Fibroblast of peridontal ligament (primary cell): ENCODE measurements at regions not wholly inside any gene's neighbourhood (a gene's known extent, or its start where the extent isn't known, plus 50 kb on each side); places are given as distances from the start of the nearest gene placed in this dataset.

Source experiments
- DNase-seq: peaks from one replicate; pipeline ENCODE4 v3.0.0-alpha.2; 2010; ENCODE audit errors: extremely low read depth

GRCh38 chr3:147589016-147589415 is 179.9 kb downstream of the ZIC1 start:
- DNase-seq = peak; percentile 6

DNA sequence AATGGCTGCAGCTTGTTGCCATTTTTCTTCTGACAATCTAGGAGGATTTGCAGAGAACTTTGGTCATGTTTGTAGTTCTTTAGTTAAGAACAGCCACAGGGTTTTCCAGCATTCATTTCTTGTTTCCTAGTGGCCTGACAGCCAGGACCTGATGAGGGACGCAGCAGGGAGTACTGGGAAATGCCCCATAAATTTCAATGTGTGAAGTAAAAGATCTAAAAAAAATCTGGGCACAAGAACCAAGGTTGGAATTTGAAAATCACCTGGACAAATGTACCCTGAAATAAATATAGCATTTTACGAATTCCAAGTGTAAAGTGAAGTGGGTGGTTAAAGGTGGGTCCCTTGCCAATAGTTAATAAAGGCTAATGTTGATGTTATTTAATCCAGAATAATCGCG is 195.0 kb downstream of the ZIC1 start:
- no peak for DNase-seq

- DNase-seq = no peak
These were observed 204.6 kb downstream of the ZIC1 start for GRCh38 chr3:147613725-147614124.

GRCh38 chr3:147614210-147614609 is 205.0 kb downstream of the ZIC1 start:
- no peak for DNase-seq

GRCh38 chr3:147615035-147615434 is 205.9 kb downstream of the ZIC1 start:
- DNase-seq = no peak

DNA sequence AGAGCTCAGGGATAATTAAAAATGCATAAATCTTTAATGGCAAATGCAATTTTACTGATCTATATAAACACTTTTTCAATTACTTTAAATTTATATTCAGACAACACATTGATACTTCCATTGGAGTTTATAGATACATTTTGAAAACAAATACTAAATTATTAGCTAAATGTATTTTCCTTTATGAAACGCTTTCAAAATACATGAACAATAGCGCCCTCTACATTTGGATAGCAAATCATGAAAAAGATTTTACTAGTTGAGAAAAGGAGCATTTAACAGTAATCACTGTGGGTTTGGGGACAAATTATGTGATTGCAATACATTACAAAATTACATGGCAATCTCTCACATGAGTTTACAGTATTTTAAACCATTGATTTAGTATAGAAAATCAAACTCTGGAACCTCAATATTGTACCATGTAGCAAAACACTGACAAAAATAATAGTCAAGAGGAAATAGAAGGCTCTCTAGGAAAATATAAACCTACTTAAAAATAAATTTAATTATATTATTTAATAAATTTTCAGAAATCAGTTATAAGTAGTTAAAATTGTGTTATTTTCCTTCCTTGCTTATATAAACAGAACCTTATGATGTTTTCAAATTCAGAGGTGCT is 207.9 kb downstream of the ZIC1 start:
- DNase-seq = peak; percentile 45

GRCh38 chr3:147618691-147619090 is 209.5 kb downstream of the ZIC1 start:
- no peak for DNase-seq

DNA sequence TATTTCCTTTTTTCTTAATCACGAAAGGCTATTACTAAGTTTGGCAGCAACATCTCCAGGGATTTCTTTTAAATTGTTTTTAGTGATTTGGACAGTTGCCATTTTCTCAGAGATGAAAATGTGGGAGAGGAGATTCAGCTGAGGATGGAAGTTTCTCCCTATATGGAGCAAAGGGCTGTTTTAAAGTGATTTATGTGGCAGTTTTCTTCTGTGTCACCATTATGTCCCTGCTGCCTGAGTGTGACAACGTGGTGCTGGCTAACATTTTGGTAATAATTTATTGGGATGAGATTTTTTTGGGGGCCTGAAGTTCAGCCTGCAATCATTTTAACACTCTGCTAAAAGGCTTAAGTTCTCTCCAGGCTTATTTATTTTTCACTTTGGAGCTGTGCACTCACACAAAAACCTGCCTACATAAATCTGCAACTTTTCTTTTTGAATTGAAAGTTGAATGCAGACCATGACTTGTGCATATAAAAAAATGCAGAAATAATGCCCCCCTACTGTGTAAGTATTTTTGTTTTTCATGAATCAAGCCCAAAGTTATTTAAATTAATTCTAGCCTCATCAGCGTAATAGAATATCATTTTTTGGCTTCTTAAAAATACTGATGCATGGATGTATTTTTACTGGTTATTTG is 210.9 kb downstream of the ZIC1 start:
- peak; percentile 10 for DNase-seq

- peak; percentile 48 for DNase-seq
These were observed 211.7 kb downstream of the ZIC1 start for GRCh38 chr3:147620906-147621305.

DNA sequence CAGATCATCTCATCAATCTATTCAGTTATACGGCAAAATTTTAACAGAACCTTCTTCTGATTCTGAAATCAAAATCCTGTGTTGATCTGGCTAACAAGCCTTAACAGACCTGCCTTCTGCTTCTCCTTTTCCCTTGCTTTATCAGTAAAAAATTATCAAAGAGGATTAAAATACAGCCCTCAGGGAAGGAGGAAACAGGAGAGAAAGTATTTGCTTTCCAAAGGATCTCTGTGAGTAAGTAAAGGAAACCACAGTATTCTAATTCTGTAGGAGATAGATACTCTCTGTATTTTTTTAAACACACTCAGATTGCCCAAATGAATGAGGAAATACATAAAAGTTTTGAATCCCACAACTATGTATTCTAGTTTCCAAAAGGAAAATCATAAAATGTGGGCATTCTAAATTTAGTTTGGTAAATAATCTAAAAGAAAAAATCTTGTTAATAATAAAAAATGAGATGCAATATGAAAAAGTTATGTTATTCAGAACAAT is 221.8 kb downstream of the ZIC1 start:
- peak; percentile 15 for DNase-seq

- DNase-seq = no peak
These were observed 231.6 kb downstream of the ZIC1 start for GRCh38 chr3:147640781-147641180.

DNA sequence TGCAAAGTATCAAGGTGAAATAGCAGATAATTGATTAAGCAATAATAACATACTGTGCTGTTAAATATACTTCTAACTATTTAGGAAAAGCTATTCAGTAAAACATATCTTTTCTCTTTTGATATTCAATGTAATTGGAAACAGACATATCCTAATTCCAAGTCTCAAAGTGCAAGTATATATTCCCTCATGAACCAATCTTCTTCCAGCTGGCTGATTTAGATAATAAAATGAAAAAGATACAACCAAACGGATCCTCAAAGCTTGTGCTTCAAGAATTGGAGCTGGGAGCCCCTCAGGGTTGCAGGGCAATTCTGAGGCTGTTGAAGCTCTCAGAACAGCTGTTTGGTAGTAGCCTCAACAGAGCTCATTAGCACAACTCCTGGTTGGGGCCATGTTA is 236.6 kb downstream of the ZIC1 start:
- DNase-seq = no peak

GRCh38 chr3:147649475-147649874 is 240.3 kb downstream of the ZIC1 start:
- DNase-seq = no peak

DNA sequence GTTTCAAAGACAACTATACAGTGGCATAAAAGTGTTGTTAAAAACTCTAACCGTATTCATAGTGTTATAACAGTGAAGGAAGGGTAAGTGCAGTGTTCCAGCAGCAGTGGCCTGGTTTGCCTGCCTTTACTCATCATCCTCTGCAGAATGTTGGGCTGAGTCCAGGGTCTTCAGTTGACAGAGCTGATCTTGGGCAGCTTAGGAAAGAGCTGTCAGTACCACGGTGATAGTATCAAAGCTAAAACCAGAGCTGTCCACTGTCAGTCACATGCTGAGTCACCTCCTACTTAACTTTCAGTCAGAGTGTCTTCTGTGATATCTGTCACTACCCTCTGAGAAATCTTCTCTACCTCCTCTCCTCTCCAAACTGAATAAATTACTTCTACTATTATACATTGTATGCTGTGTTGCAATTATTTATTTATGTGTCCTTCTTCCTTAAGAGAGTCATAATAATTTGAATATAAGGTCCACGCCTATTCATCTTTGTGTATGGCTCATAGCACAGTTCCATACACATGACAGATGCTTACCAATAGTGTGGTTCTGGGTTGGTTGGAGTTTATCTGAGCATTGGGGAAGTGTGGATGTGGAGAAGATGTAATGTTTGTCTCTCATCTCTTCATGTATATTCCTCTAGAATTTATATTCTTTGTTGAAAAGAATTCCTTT is 242.1 kb downstream of the ZIC1 start:
- DNase-seq = no peak

- DNase-seq = peak; percentile 13
These were observed 243.6 kb downstream of the ZIC1 start for GRCh38 chr3:147652651-147653366.

DNA sequence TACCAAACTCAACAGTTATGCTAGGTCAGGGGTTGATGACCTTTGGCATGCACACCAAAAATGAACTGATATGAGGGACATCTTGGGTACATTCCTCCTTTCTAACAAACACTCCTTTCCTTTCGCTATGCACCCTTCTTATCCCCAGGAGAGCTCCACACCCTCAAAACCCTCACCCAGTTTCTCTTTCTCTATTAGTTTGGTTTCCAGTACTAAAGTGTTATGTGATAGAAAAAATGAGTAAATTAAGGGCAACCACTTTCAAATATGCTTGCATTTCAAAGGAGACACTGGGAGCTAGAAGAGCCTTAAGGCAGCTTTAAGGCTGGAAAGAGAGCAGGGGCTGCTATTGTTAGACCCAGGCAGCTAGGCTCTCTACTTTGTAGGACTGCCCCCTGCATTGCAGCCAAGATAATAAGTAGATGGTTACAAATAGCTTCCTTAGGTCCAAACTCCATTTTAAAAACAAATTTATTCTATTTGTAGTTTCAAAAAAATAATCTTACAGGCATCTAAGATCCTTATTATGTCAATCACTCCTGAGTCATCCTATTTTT is 244.3 kb downstream of the ZIC1 start:
- no peak for DNase-seq

- no peak for DNase-seq
These were observed 245.7 kb downstream of the ZIC1 start for GRCh38 chr3:147654827-147655226.

GRCh38 chr3:147655236-147655635 is 246.1 kb downstream of the ZIC1 start:
- DNase-seq = no peak

DNA sequence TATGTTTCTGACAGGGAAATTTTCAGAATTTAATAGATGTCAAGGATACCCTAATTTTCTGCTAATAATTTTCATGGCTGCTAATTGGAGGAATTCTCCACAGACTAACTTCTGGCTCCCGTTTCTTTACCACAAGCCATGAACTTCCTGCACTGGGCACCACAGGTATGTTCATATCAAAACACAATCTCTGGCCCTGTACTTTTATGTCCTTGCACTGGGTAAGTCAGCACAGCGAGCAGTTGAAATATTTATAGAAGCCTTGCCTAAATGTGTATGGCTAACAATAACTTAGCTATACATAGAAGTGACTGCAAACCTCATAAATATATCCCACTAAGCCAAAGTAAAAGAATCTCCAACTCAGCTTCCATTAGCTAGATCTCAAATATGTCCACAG is 246.9 kb downstream of the ZIC1 start:
- DNase-seq = no peak

DNA sequence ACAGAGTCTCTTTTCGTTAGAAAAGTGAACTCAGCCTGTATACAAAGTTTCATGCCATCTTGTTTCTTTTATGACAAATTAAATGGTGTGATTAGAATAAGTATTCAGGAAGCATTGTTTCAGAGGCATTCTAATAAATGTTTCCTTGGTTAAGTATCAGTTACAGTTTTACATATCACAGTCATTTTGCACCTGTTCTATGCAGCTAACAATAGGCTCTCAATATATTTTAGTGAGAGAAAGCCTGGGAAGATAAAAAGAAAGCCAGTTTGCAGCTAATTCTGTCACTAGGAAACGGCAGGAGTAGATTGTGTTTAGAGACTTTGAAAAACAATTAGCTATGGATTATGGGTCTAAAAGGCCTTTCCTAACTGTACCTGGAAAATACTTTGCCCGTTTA is 252.8 kb downstream of the ZIC1 start:
- DNase-seq = no peak

DNA sequence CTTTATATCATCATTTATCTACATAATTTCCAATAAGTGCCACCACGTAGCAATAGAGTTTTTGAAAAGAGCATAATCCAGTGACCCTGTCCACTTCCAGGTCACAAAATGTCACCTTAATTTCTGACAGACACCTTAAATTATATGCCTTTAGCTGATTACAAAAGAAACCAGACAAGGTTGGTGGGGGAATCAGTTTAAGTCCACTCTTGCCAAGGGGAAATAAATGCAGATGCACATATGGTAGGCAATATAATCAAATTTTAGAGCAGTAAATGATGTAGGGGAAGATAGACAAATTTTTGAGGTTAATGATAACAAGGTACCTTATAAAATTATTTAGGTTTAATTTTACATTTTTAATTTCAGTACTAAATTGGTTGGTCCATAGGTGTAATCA is 253.5 kb downstream of the ZIC1 start:
- DNase-seq = no peak

DNA sequence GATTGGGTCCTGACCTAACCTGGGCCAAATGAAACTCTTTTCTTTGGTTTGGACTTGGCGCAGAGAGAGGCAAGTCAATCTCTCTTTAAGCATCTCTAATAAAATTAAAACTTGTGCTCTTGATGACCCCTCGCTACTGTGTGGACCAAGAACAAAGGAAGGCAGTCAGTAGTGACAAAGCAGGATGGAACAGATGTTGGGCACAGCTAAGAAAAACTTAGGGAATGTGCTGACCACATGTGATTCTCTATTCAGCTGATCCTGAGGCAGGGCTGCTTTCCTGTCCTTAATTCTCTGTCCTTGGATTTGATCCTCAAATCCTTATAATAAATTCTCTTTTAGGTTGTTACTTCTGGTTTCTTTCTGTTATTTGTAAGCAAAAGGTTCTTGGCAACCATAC is 259.9 kb downstream of the ZIC1 start:
- DNase-seq = no peak
